Right renal cortex interstitium (tissue), 3 donors: ENCODE measurements at regions not wholly inside any gene's neighbourhood (a gene's known extent, or its start where the extent isn't known, plus 50 kb on each side); places are given as distances from the start of the nearest gene placed in this dataset.

ENCODE experiments used
- DNase-seq, 3 donors: peaks; one replicate each; pipeline ENCODE4 v3.0.0-alpha.2; 2013; ENCODE audit warnings: low read depth in 3 of 3, low spot score in 2 of 3

- DNase-seq, result no peak
Observed at GRCh38 chr1:201653233-201653632, 114.3 kb downstream of the NAV1 start.

GRCh38 chr1:201653883-201654282 lies 115.0 kb downstream of the NAV1 start:
- DNase-seq, result no peak

- DNase-seq, result no peak
Observed at GRCh38 chr1:201655243-201655642, 116.3 kb downstream of the NAV1 start.

- DNase-seq, result no peak
Observed at GRCh38 chr1:201655910-201656309, 117.0 kb downstream of the NAV1 start.

GRCh38 chr1:201656311-201657032 lies 117.5 kb downstream of the NAV1 start:
- no peak for DNase-seq

GRCh38 chr1:201659572-201659971 lies 120.6 kb downstream of the NAV1 start:
- DNase-seq, result no peak

GRCh38 chr1:201660931-201661822 lies 122.2 kb downstream of the NAV1 start:
- no peak for DNase-seq

- no peak for DNase-seq
Observed at GRCh38 chr1:201661823-201662359, 123.0 kb downstream of the NAV1 start.

GRCh38 chr1:201662646-201663045 lies 123.7 kb downstream of the NAV1 start:
- no peak for DNase-seq

- DNase-seq, result no peak
Observed at GRCh38 chr1:201663491-201664113, 124.7 kb downstream of the NAV1 start.

GRCh38 chr1:201665036-201665435 lies 126.1 kb downstream of the NAV1 start:
- DNase-seq, result no peak

- DNase-seq, result no peak
Observed at GRCh38 chr1:201666102-201666501, 127.2 kb downstream of the NAV1 start.

- no peak for DNase-seq
Observed at GRCh38 chr1:201666645-201667044, 127.7 kb downstream of the NAV1 start.

- DNase-seq, result no peak
Observed at GRCh38 chr1:201667479-201667878, 128.6 kb downstream of the NAV1 start.

GRCh38 chr1:201670517-201670916 lies 131.6 kb downstream of the NAV1 start:
- no peak for DNase-seq

GRCh38 chr1:201672685-201673084 lies 133.8 kb downstream of the NAV1 start:
- DNase-seq, result no peak

GRCh38 chr1:201673093-201673492 lies 134.2 kb downstream of the NAV1 start:
- DNase-seq, result no peak

- DNase-seq, result no peak
Observed at GRCh38 chr1:201673915-201674314, 135.0 kb downstream of the NAV1 start.

GRCh38 chr1:201675143-201675542 lies 136.2 kb downstream of the NAV1 start:
- no peak for DNase-seq

- DNase-seq, result no peak
Observed at GRCh38 chr1:201676197-201676596, 137.3 kb downstream of the NAV1 start.

- DNase-seq, result no peak
Observed at GRCh38 chr1:201676641-201677040, 137.7 kb downstream of the NAV1 start.
